ENCODE measurements at regions not wholly inside any gene's neighbourhood (a gene's known extent, or its start where the extent isn't known, plus 50 kb on each side); places are given as distances from the start of the nearest gene placed in this dataset.

- TF ChIP-seq CTCF (IDR thresholded peaks at IDR 0.05): no peak
- no peak for TF ChIP-seq ZFX (IDR thresholded peaks at IDR 0.05; ENCODE audit: borderline replicate concordance)
Observed at GRCh38 chr5:89191374-89191773, 308.4 kb upstream of the MEF2C start.
